WTC11 (cell line): ENCODE measurements at regions not wholly inside any gene's neighbourhood (a gene's known extent, or its start where the extent isn't known, plus 50 kb on each side); places are given as distances from the start of the nearest gene placed in this dataset.

Source experiments
- AR ChIP-seq: fragments of 250-450 bp; sonication (Bioruptor Pico); IDR thresholded peaks from 2 replicates; pipeline ENCODE4 v1.9.0; 2021; ENCODE audit warnings: mild to moderate bottlenecking
- ATF3 ChIP-seq: sonication (generic); formaldehyde crosslinking; conservative IDR thresholded peaks from 2 replicates; pipeline ENCODE4 v1.8.1; 2022; ENCODE audit warnings: mild to moderate bottlenecking, missing genetic modification reagents
- CTCF ChIP-seq: fragments of 200-600 bp; IDR thresholded peaks from 2 replicates; pipeline ENCODE4 v1.8.0; 2022; ENCODE audit warnings: antibody characterized with exemption
- JUN ChIP-seq: sonication (generic); formaldehyde crosslinking; IDR thresholded peaks from 2 replicates; pipeline ENCODE4 v1.8.0; 2023; ENCODE audit warnings: mild to moderate bottlenecking, missing genetic modification reagents
- KAT7 ChIP-seq: sonication (generic); formaldehyde crosslinking; IDR thresholded peaks from 2 replicates; pipeline ENCODE4 v1.8.1; 2023; ENCODE audit warnings: missing genetic modification reagents, mild to moderate bottlenecking, borderline replicate concordance
- MAX ChIP-seq: sonication (generic); formaldehyde crosslinking; IDR thresholded peaks from 2 replicates; pipeline ENCODE4 v1.8.0; 2022; ENCODE audit warnings: mild to moderate bottlenecking, missing genetic modification reagents
- PREB ChIP-seq: sonication (generic); formaldehyde crosslinking; IDR thresholded peaks from 2 replicates; pipeline ENCODE4 v1.8.1; 2022; ENCODE audit warnings: mild to moderate bottlenecking, missing genetic modification reagents, moderate library complexity, borderline replicate concordance
- TCF7 ChIP-seq: sonication (generic); formaldehyde crosslinking; IDR thresholded peaks from 2 replicates; pipeline ENCODE4 v1.8.0; 2022; ENCODE audit warnings: mild to moderate bottlenecking, low read depth, missing genetic modification reagents, moderate library complexity
- USF1 ChIP-seq: sonication (generic); formaldehyde crosslinking; IDR thresholded peaks from 2 replicates; pipeline ENCODE4 v1.8.0; 2022; ENCODE audit warnings: mild to moderate bottlenecking, missing genetic modification reagents
- ZNF263 ChIP-seq: sonication (generic); formaldehyde crosslinking; IDR thresholded peaks from 2 replicates; pipeline ENCODE4 v1.8.1; 2022; ENCODE audit warnings: low read depth, mild to moderate bottlenecking, moderate library complexity, missing genetic modification reagents

- TF ChIP-seq CTCF, result no peak
- TF ChIP-seq USF1 (CRISPR knock-in tag), result no peak
- TF ChIP-seq JUN (CRISPR knock-in tag), result no peak
- TF ChIP-seq ATF3, result no peak
- no peak for TF ChIP-seq PREB (CRISPR knock-in tag)
- TF ChIP-seq KAT7 (CRISPR knock-in tag), result no peak
- TF ChIP-seq ZNF263 (CRISPR knock-in tag), result no peak
- no peak for TF ChIP-seq AR
- TF ChIP-seq MAX, result no peak
- no peak for TF ChIP-seq TCF7
These were observed 107.7 kb upstream of the ZFP42 start for GRCh38 chr4:187887906-187888305.
